Caco-2 (cell line): ENCODE measurements at regions not wholly inside any gene's neighbourhood (a gene's known extent, or its start where the extent isn't known, plus 50 kb on each side); places are given as distances from the start of the nearest gene placed in this dataset.
A peak's percentile ranks its signal among the peaks of the same experiment; 100 is the strongest.
"Not testable (repeated sequence)": the region's sequence is repeated elsewhere in the genome, so short reads cannot be mapped to it uniquely, and the experiment has no call there.

Source experiments
- BruUV-seq: library from RNA; stranded (reverse); fragments of 400-500 nt; replicated peaks from 2 replicates; lab custom pipeline; 2021; lab: Mats Ljungman, UMichigan
- CTCF ChIA-PET: fragments of 300-600 bp; sonication (Branson Sonifier 250); formaldehyde crosslinking; loops from one replicate; lab custom pipeline; 2022; ENCODE audit warnings: antibody characterized with exemption; lab: Charles Lee
- POLR2A ChIA-PET: fragments of 300-600 bp; sonication (Branson Sonifier 250); formaldehyde crosslinking; loops from one replicate; lab custom pipeline; 2022; ENCODE audit warnings: antibody characterized with exemption; lab: Charles Lee
- DNase-seq, 2 experiments: peaks; one replicate each; pipeline versions ENCODE4 v3.0.0 to v3.0.0-alpha.2; 2020 to 2022
- H3K27me3 ChIP-seq: replicated peaks from 2 replicates; pipeline ENCODE4 v1.6.0; 2011; ENCODE audit warnings: low read length; ENCODE audit not compliant: control insufficient read depth, insufficient read depth
- H3K36me3 ChIP-seq: 2 replicates; pipeline ENCODE4 v1.5.1; 2011; ENCODE audit warnings: low read length; ENCODE audit not compliant: control insufficient read depth, insufficient read depth
- H3K4me1 ChIP-seq: fragments of 250-450 bp; sonication (Bioruptor Pico); 2 replicates; pipeline ENCODE4 v1.5.1; 2020; ENCODE audit warnings: mild to moderate bottlenecking
- H3K4me3 ChIP-seq: 2 replicates; pipeline ENCODE4 v1.5.1; 2011; ENCODE audit warnings: low read depth, mild to moderate bottlenecking, control low read depth, low read length
- H3K9me3 ChIP-seq: fragments of 250-450 bp; sonication (Bioruptor Pico); 2 replicates; pipeline ENCODE4 v1.5.1; 2020; ENCODE audit warnings: mild to moderate bottlenecking, moderate library complexity
- H3K27ac Mint-ChIP-seq: one replicate; pipeline ENCODE4 v1.8.0; 2022; ENCODE audit warnings: mixed read lengths; ENCODE audit not compliant: unreplicated experiment
- H3K27me3 Mint-ChIP-seq: one replicate; pipeline ENCODE4 v1.8.0; 2022; ENCODE audit warnings: mixed read lengths; ENCODE audit not compliant: insufficient read depth, unreplicated experiment
- H3K36me3 Mint-ChIP-seq: one replicate; pipeline ENCODE4 v1.8.0; 2022; ENCODE audit warnings: mild to moderate bottlenecking, mixed read lengths; ENCODE audit not compliant: insufficient read depth, unreplicated experiment
- H3K4me1 Mint-ChIP-seq: one replicate; pipeline ENCODE4 v1.8.0; 2022; ENCODE audit warnings: low read depth, mixed read lengths; ENCODE audit not compliant: unreplicated experiment
- H3K4me3 Mint-ChIP-seq: one replicate; pipeline ENCODE4 v1.8.0; 2022; ENCODE audit warnings: mild to moderate bottlenecking, moderate library complexity, mixed read lengths; ENCODE audit not compliant: unreplicated experiment
- H3K9me3 Mint-ChIP-seq: one replicate; pipeline ENCODE4 v1.8.0; 2022; ENCODE audit warnings: mixed read lengths; ENCODE audit not compliant: unreplicated experiment
- CTCF ChIP-seq, 2 experiments: fragments of 200-600 bp in 1 of 2; IDR thresholded peaks; 1 replicate in 1 of 2; 2 replicates in 1 of 2; pipeline versions ENCODE4 v1.5.1 to v1.8.0; 2011 to 2022; ENCODE audit warnings: antibody characterized with exemption in 1 of 2, control low read depth in 1 of 2, inconsistent platforms in 1 of 2, low read depth in 1 of 2, low read length in 1 of 2, mild to moderate bottlenecking in 1 of 2, moderate library complexity in 1 of 2; ENCODE audit not compliant: insufficient read depth in 1 of 2, severe bottlenecking in 1 of 2, unreplicated experiment in 1 of 2
- intact Hi-C: fragments of 100-400 bp; cut with micrococcal nuclease; formaldehyde crosslinking; loops from one replicate; pipeline ENCODE4 v1.10.0; 2022; ENCODE audit not compliant: unreplicated experiment

DNA sequence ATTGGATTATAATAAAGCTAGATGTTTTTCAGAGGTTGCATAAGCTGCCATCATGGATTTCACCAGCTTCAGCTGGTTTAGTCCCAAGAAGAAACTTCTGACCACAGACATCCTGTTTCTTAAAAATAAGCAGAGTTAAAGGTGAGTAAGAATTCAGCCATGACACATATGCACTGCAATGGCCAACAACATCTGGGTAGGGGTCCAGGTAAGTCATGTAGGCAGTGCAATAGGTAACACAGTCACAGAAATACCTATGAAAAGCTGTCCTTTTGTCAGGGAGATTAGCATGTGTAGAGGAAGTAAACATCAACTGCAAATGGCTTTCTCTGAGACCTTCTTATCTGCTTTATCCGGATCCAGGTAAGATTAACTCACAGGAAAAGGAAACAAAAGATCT is 85.6 kb downstream of the PPIAL4G start:
- H3K27me3 Mint-ChIP-seq, BruUV-seq, H3K27ac Mint-ChIP-seq, H3K4me1 Mint-ChIP-seq, H3K27me3 ChIP-seq, intact Hi-C loops, H3K9me3 Mint-ChIP-seq, H3K4me3 Mint-ChIP-seq, H3K36me3 ChIP-seq, H3K36me3 Mint-ChIP-seq, H3K4me3 ChIP-seq, CTCF ChIA-PET, H3K9me3 ChIP-seq, H3K4me1 ChIP-seq, POLR2A ChIA-PET: not testable (repeated sequence)
- DNase-seq, result peak in 1 of 2 experiments; percentile 31

GRCh38 chr1:148392505-148392904 is 90.6 kb downstream of the PPIAL4G start:
- H3K4me1 Mint-ChIP-seq, H3K27ac Mint-ChIP-seq, CTCF ChIA-PET, H3K9me3 ChIP-seq, H3K4me3 Mint-ChIP-seq, H3K4me1 ChIP-seq, BruUV-seq, H3K27me3 Mint-ChIP-seq, H3K27me3 ChIP-seq, POLR2A ChIA-PET, H3K9me3 Mint-ChIP-seq, H3K4me3 ChIP-seq, H3K36me3 ChIP-seq, intact Hi-C loops, DNase-seq: not testable (repeated sequence)
- H3K36me3 Mint-ChIP-seq, result peaks cover 21% of the 10 kb centered on the region

DNA sequence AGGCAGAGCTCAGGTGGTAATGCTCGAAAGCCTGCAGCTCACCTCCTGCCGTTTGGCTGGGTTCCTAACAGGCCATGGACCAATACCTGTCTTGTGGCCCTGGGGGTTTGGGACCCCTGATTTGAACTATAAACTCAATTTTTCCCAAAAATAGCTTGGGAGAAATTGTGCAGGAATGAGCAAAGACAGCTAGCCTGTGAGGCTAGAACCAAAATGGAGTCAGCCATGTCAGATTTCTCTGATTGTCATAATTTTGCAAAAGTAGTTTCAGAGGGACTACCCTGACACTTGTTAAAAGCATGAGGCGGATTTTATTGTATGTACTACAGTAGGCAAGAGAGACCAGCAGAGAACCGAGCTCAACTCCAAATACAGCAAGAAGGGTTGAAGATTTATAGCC is 91.8 kb downstream of the PPIAL4G start:
- POLR2A ChIA-PET, H3K9me3 Mint-ChIP-seq, H3K27me3 ChIP-seq, H3K4me3 ChIP-seq, H3K9me3 ChIP-seq, H3K27ac Mint-ChIP-seq, BruUV-seq, H3K4me1 Mint-ChIP-seq, DNase-seq, H3K27me3 Mint-ChIP-seq, H3K36me3 ChIP-seq, intact Hi-C loops, H3K4me1 ChIP-seq, H3K4me3 Mint-ChIP-seq, CTCF ChIA-PET: not testable (repeated sequence)
- peaks cover 26% of the 10 kb centered on the region for H3K36me3 Mint-ChIP-seq

- DNase-seq, result no peak
- H3K9me3 Mint-ChIP-seq, result no peaks in the 10 kb centered on the region
- no peaks in the 10 kb centered on the region for H3K27me3 Mint-ChIP-seq
- peak overlapping the region; percentile 100 for H3K27ac Mint-ChIP-seq
- intact Hi-C loops, result no loop called here
- no TSS peak for BruUV-seq
- Histone ChIP-seq H3K36me3 (no peaks in the 10 kb centered on the region), H3K4me1 (0 out of 2 replicates have a peak, but pooled peaks cover 4% of the 10 kb centered on the region), H3K27me3 (no peaks in the 10 kb centered on the region), H3K9me3 (no peaks in the 10 kb centered on the region), H3K4me3 (peak overlapping the region; percentile 62)
- ChIA-PET POLR2A (interaction anchor here (1.2 to 1.4 kb wide), 6 partner anchors 13 to 134 kb away, joined by 6 to 11 read pairs (median 7); no protein-coding TSS in a partner anchor), CTCF (interaction anchor here (0.5 kb wide), 1 partner anchor 41 kb away, joined by 3 read pairs; no protein-coding TSS in a partner anchor)
- peaks cover 26% of the 10 kb centered on the region for H3K36me3 Mint-ChIP-seq
- H3K4me1 Mint-ChIP-seq, result no peaks in the 10 kb centered on the region
- no peak for TF ChIP-seq CTCF (IDR thresholded peaks at IDR 0.05; ENCODE audit: insufficient read depth in 1 of 2, low read depth in 1 of 2, low read length in 1 of 2, severe bottlenecking in 1 of 2, unreplicated experiment in 1 of 2)
- peak overlapping the region; percentile 94 for H3K4me3 Mint-ChIP-seq
These were observed 94.1 kb downstream of the PPIAL4G start for GRCh38 chr1:148389027-148389339.
